CD14-positive monocyte (primary cell): ENCODE measurements at regions not wholly inside any gene's neighbourhood (a gene's known extent, or its start where the extent isn't known, plus 50 kb on each side); places are given as distances from the start of the nearest gene placed in this dataset.

Experiments used
- DNase-seq, 3 donors: peaks; one replicate each; pipeline ENCODE4 v3.0.0-alpha.2; 2011 to 2022
- H2AFZ ChIP-seq: 2 replicates; pipeline ENCODE4 v1.6.0; 2012; ENCODE audit warnings: mild to moderate bottlenecking, low read depth, low read length, inconsistent platforms; ENCODE audit not compliant: insufficient read depth, poor library complexity, severe bottlenecking
- H3K27ac ChIP-seq, 2 donors: 1 replicate in 1 of 2; 2 replicates in 1 of 2; pipeline ENCODE4 v1.5.1; 2012 to 2013; ENCODE audit warnings: low read length in 2 of 2, control low read depth in 1 of 2, inconsistent platforms in 1 of 2, low read depth in 1 of 2, mild to moderate bottlenecking in 1 of 2
- H3K27me3 ChIP-seq, 2 donors: one replicate each; pipeline versions ENCODE4 v1.6.0 to v1.6.1; 2011 to 2013; ENCODE audit warnings: low read length in 2 of 2; ENCODE audit not compliant: control insufficient read depth in 2 of 2, insufficient read depth in 2 of 2
- H3K36me3 ChIP-seq, 2 donors: replicated peaks in 1 of 2; 1 replicate in 1 of 2; 2 replicates in 1 of 2; pipeline versions ENCODE4 v1.5.1 to v1.6.1; 2012 to 2013; ENCODE audit warnings: low read length in 2 of 2, control low read depth in 1 of 2, inconsistent platforms in 1 of 2, mild to moderate bottlenecking in 1 of 2; ENCODE audit not compliant: insufficient read depth in 2 of 2, control insufficient read depth in 1 of 2
- H3K4me1 ChIP-seq, 2 donors: 1 replicate in 1 of 2; 2 replicates in 1 of 2; pipeline versions ENCODE4 v1.5.1 to v1.6.1; 2012 to 2013; ENCODE audit warnings: low read length in 2 of 2, control low read depth in 1 of 2, inconsistent platforms in 1 of 2, mild to moderate bottlenecking in 1 of 2, moderate library complexity in 1 of 2; ENCODE audit not compliant: insufficient read depth in 2 of 2, control insufficient read depth in 1 of 2
- H3K4me2 ChIP-seq: replicated peaks from 2 replicates; pipeline ENCODE3; 2012; ENCODE audit warnings: low read length, moderate library complexity, mild to moderate bottlenecking; ENCODE audit not compliant: poor library complexity, severe bottlenecking; ENCODE audit errors: extremely low read depth
- H3K4me3 ChIP-seq, 3 experiments: fragments of 200-600 bp in 1 of 3; sonication (generic) in 1 of 3; replicated peaks in 1 of 3; 1 replicate in 2 of 3; 2 replicates in 1 of 3; pipeline ENCODE4 v1.5.1; 2011 to 2013; ENCODE audit warnings: low read length in 3 of 3, mild to moderate bottlenecking in 3 of 3, control low read depth in 2 of 3, low read depth in 2 of 3, inconsistent platforms in 1 of 3, moderate library complexity in 1 of 3
- H3K79me2 ChIP-seq: 2 replicates; pipeline ENCODE4 v1.6.0; 2012; ENCODE audit warnings: mild to moderate bottlenecking, control low read depth, inconsistent platforms, low read length, moderate library complexity; ENCODE audit not compliant: insufficient read depth
- H3K9ac ChIP-seq: 2 replicates; pipeline ENCODE4 v1.6.0; 2017; ENCODE audit warnings: low read length, mild to moderate bottlenecking; ENCODE audit not compliant: insufficient read depth, poor library complexity, severe bottlenecking
- H3K9me3 ChIP-seq, 2 donors: replicated peaks in 1 of 2; 1 replicate in 1 of 2; 2 replicates in 1 of 2; pipeline versions ENCODE4 v1.5.1 to v1.6.1; 2012 to 2013; ENCODE audit warnings: low read length in 2 of 2, control low read depth in 1 of 2; ENCODE audit not compliant: control insufficient read depth in 1 of 2, insufficient read depth in 1 of 2
- H4K20me1 ChIP-seq: 2 replicates; pipeline ENCODE4 v1.6.0; 2012; ENCODE audit warnings: mild to moderate bottlenecking, low read length, control low read depth, moderate library complexity; ENCODE audit not compliant: insufficient read depth
- H3K27ac Mint-ChIP-seq, 7 donors: one replicate each; pipeline ENCODE4 v1.8.0; 2020; ENCODE audit warnings: mild to moderate bottlenecking in 7 of 7, mixed read lengths in 7 of 7, moderate library complexity in 6 of 7, inconsistent platforms in 2 of 7
- H3K27me3 Mint-ChIP-seq, 3 donors: one replicate each; pipeline ENCODE4 v1.8.0; 2021 to 2022; ENCODE audit warnings: low read depth in 3 of 3, mild to moderate bottlenecking in 3 of 3, mixed read lengths in 3 of 3, moderate library complexity in 3 of 3, inconsistent platforms in 1 of 3
- H3K36me3 Mint-ChIP-seq, 2 donors: one replicate each; pipeline ENCODE4 v1.8.0; 2020; ENCODE audit warnings: mixed read lengths in 2 of 2, inconsistent platforms in 1 of 2, mild to moderate bottlenecking in 1 of 2
- H3K4me1 Mint-ChIP-seq: one replicate; pipeline ENCODE4 v1.8.0; 2020; ENCODE audit warnings: mild to moderate bottlenecking, mixed read lengths
- H3K4me3 Mint-ChIP-seq, 2 donors: one replicate each; pipeline ENCODE4 v1.8.0; 2020; ENCODE audit warnings: mild to moderate bottlenecking in 2 of 2, mixed read lengths in 2 of 2, moderate library complexity in 1 of 2
- H3K9me3 Mint-ChIP-seq, 7 donors: one replicate each; pipeline ENCODE4 v1.8.0; 2020 to 2022; ENCODE audit warnings: mixed read lengths in 7 of 7, mild to moderate bottlenecking in 6 of 7, moderate library complexity in 6 of 7, inconsistent platforms in 2 of 7
- CTCF ChIP-seq: fragments of 200-600 bp; IDR thresholded peaks from one replicate; pipeline ENCODE4 v1.8.0; 2022; ENCODE audit warnings: antibody characterized with exemption, mild to moderate bottlenecking
- WGBS: methylation state at CpG from one replicate; pipeline ENCODE4 v1.1.5; 2013; ENCODE audit warnings: missing lambda C conversion rate; ENCODE audit not compliant: insufficient coverage; 5-methylcytosine and 5-hydroxymethylcytosine counted together
- intact Hi-C, 2 donors: fragments of 100-400 bp; cut with micrococcal nuclease; formaldehyde crosslinking; loops; one replicate each; pipeline versions ENCODE4 v1.15.0 to v1.15.1; 2023

DNA sequence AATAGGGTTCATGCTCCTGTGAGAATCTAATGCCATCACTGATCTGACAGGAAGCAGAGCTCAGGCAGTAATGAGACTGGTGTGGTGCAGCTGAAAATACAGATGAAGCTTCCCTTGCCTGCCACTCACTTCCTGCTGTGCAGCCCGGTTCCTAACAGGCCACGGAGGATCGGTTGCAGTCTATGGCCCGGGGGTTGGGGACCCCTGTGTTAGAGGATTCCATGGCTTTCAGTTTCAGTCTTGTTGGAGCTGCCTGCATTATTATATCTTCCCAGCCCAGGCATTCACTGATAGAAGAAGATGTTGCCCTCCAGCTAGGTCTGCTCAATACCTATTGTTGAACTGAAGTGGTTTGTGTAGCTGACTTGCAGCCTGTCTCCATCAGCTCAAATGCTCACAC, 1298.8 kb downstream of the TYW1 start:
- no peaks in the 10 kb centered on the region for H3K4me1 Mint-ChIP-seq
- H4K20me1 ChIP-seq = no peaks in the 10 kb centered on the region
- no peak for TF ChIP-seq CTCF
- peaks cover 7 to 33% (median 17%) of the 10 kb centered on the region in 7 donors for H3K9me3 Mint-ChIP-seq
- no peak overlapping the region for H3K27ac Mint-ChIP-seq
- no peaks in the 10 kb centered on the region for H3K79me2 ChIP-seq
- no peak overlapping the region for H3K27ac ChIP-seq
- WGBS = no CpG with 5 or more reads among the region's 4 CpGs
- no peaks in the 10 kb centered on the region for H3K36me3 ChIP-seq
- no peak overlapping the region for H2AFZ ChIP-seq
- DNase-seq = no peak
- H3K4me2 ChIP-seq = no peak overlapping the region
- H3K27me3 ChIP-seq = no peaks in the 10 kb centered on the region
- H3K4me3 Mint-ChIP-seq = no peak overlapping the region
- intact Hi-C loops = no loop called here
- H3K36me3 Mint-ChIP-seq = no peaks in the 10 kb centered on the region
- H3K9ac ChIP-seq = no peak overlapping the region
- H3K4me3 ChIP-seq = no peak overlapping the region
- H3K27me3 Mint-ChIP-seq = no peaks in the 10 kb centered on the region
- peaks cover 16 to 41% of the 10 kb centered on the region in 2 donors for H3K9me3 ChIP-seq
- no peaks in the 10 kb centered on the region for H3K4me1 ChIP-seq

GRCh38 chr7:68304536-68304935, 1293.7 kb upstream of the AUTS2 start:
- H2AFZ ChIP-seq = no peak overlapping the region
- DNase-seq = no peak
- H3K4me3 ChIP-seq = no peak overlapping the region
- no peak for TF ChIP-seq CTCF
- no peak overlapping the region for H3K4me2 ChIP-seq
- no peak overlapping the region for H3K27ac ChIP-seq
- peaks cover 14 to 31% of the 10 kb centered on the region in 2 donors for H3K9me3 ChIP-seq
- no peaks in the 10 kb centered on the region for H3K4me1 Mint-ChIP-seq
- intact Hi-C loops = no loop called here
- H4K20me1 ChIP-seq = no peaks in the 10 kb centered on the region
- WGBS = no CpG with 5 or more reads among the region's 2 CpGs
- H3K27ac Mint-ChIP-seq = no peak overlapping the region
- H3K36me3 ChIP-seq = no peaks in the 10 kb centered on the region
- H3K4me3 Mint-ChIP-seq = no peak overlapping the region
- no peak overlapping the region for H3K9ac ChIP-seq
- H3K4me1 ChIP-seq = no peaks in the 10 kb centered on the region
- H3K36me3 Mint-ChIP-seq = no peaks in the 10 kb centered on the region
- H3K27me3 ChIP-seq = no peaks in the 10 kb centered on the region
- no peaks in the 10 kb centered on the region for H3K27me3 Mint-ChIP-seq
- H3K9me3 Mint-ChIP-seq = peaks cover 0 to 37% (median 12%) of the 10 kb centered on the region in 7 donors
- H3K79me2 ChIP-seq = no peaks in the 10 kb centered on the region
